Testis (tissue), 2 donors: ENCODE measurements at regions not wholly inside any gene's neighbourhood (a gene's known extent, or its start where the extent isn't known, plus 50 kb on each side); places are given as distances from the start of the nearest gene placed in this dataset.

Source experiments
- CTCF ChIP-seq, 3 experiments: fragments of 450-650 bp in 2 of 3; fragments of 200-600 bp in 1 of 3; sonication (generic) in 1 of 3; IDR thresholded peaks; one replicate each; pipeline ENCODE4 v1.5.1; 2016 to 2019; ENCODE audit warnings: antibody characterized with exemption in 3 of 3, mild to moderate bottlenecking in 2 of 3, moderate library complexity in 1 of 3
- POLR2A ChIP-seq: fragments of 450-650 bp; IDR thresholded peaks from one replicate; pipeline ENCODE4 v1.6.1; 2017; ENCODE audit warnings: antibody characterized with exemption, mild to moderate bottlenecking, moderate library complexity

- no peak for TF ChIP-seq CTCF (IDR thresholded peaks at IDR 0.05)
- no peak for TF ChIP-seq POLR2A
Observed at GRCh38 chr13:50742968-50743367, 100.5 kb downstream of the DLEU7 start.
